Mesenchymal stem cell (in vitro differentiated cells and primary cell): ENCODE measurements at regions not wholly inside any gene's neighbourhood (a gene's known extent, or its start where the extent isn't known, plus 50 kb on each side); places are given as distances from the start of the nearest gene placed in this dataset. TPM values are rescaled to one million over a fixed set of nuclear protein-coding genes. Genes with fewer than 3 reads are reported as not detected.
A peak's percentile ranks its signal among the peaks of the same experiment; 100 is the strongest.

Source experiments
- DNase-seq: peaks from one replicate; pipeline ENCODE4 v3.0.0-alpha.2; 2013
- H2AFZ ChIP-seq: one replicate; pipeline ENCODE4 v1.6.1; 2013; ENCODE audit warnings: low read depth, mild to moderate bottlenecking, control low read depth, inconsistent platforms, low read length, moderate library complexity
- H2AK5ac ChIP-seq: 2 replicates; pipeline ENCODE4 v1.6.1; 2013; ENCODE audit warnings: low read length, moderate library complexity, mild to moderate bottlenecking, inconsistent platforms; ENCODE audit not compliant: severe bottlenecking
- H2BK120ac ChIP-seq: one replicate; pipeline ENCODE4 v1.6.1; 2013; ENCODE audit warnings: low read depth, mild to moderate bottlenecking, inconsistent platforms, low read length, moderate library complexity
- H2BK12ac ChIP-seq, 2 experiments: one replicate each; pipeline ENCODE4 v1.6.1; 2013; ENCODE audit warnings: inconsistent platforms in 2 of 2, low read length in 2 of 2, mild to moderate bottlenecking in 2 of 2, moderate library complexity in 2 of 2, control low read depth in 1 of 2
- H2BK15ac ChIP-seq: one replicate; pipeline ENCODE4 v1.6.1; 2013; ENCODE audit warnings: mild to moderate bottlenecking, low read depth, inconsistent platforms; ENCODE audit not compliant: poor library complexity, severe bottlenecking
- H2BK5ac ChIP-seq: 2 replicates; pipeline ENCODE4 v1.6.1; 2013; ENCODE audit warnings: low read depth, mild to moderate bottlenecking, low read length, control low read depth, inconsistent platforms; ENCODE audit not compliant: poor library complexity, severe bottlenecking
- H3K14ac ChIP-seq, 2 experiments: one replicate each; pipeline ENCODE4 v1.6.1; 2013; ENCODE audit warnings: inconsistent platforms in 2 of 2, low read length in 2 of 2, control low read depth in 1 of 2, mild to moderate bottlenecking in 1 of 2, moderate library complexity in 1 of 2
- H3K18ac ChIP-seq, 2 experiments: one replicate each; pipeline ENCODE4 v1.6.1; 2013; ENCODE audit warnings: inconsistent platforms in 2 of 2, low read length in 2 of 2, control low read depth in 1 of 2, low read depth in 1 of 2, mild to moderate bottlenecking in 1 of 2
- H3K23ac ChIP-seq, 2 experiments: one replicate each; pipeline ENCODE4 v1.6.1; 2013; ENCODE audit warnings: inconsistent platforms in 2 of 2, low read length in 2 of 2, mild to moderate bottlenecking in 2 of 2, moderate library complexity in 2 of 2, control low read depth in 1 of 2
- H3K27ac ChIP-seq: 2 replicates; pipeline ENCODE4 v1.5.1; 2013; ENCODE audit warnings: mild to moderate bottlenecking, moderate library complexity, low read length, control low read depth, inconsistent platforms; ENCODE audit not compliant: poor library complexity, severe bottlenecking
- H3K27me3 ChIP-seq, 2 experiments: 2 replicates each; pipeline versions ENCODE4 v1.6.1 to v1.7.0; 2013; ENCODE audit warnings: low read length in 2 of 2, mild to moderate bottlenecking in 2 of 2, moderate library complexity in 2 of 2, control low read depth in 1 of 2, inconsistent platforms in 1 of 2; ENCODE audit not compliant: control insufficient read depth in 1 of 2, insufficient read depth in 1 of 2
- H3K36me3 ChIP-seq, 2 experiments: 2 replicates each; pipeline versions ENCODE4 v1.6.1 to v1.7.0; 2013; ENCODE audit warnings: low read length in 2 of 2, control low read depth in 1 of 2, inconsistent platforms in 1 of 2, low read depth in 1 of 2, mild to moderate bottlenecking in 1 of 2; ENCODE audit not compliant: insufficient read depth in 2 of 2, control insufficient read depth in 1 of 2
- H3K4ac ChIP-seq, 2 experiments: one replicate each; pipeline ENCODE4 v1.6.1; 2013; ENCODE audit warnings: inconsistent platforms in 2 of 2, low read length in 2 of 2, mild to moderate bottlenecking in 2 of 2, moderate library complexity in 2 of 2, control low read depth in 1 of 2, low read depth in 1 of 2
- H3K4me1 ChIP-seq: 2 replicates; pipeline ENCODE4 v1.6.1; 2013; ENCODE audit warnings: low read depth, low read length, control low read depth; ENCODE audit not compliant: control insufficient read depth, insufficient read depth
- H3K4me2 ChIP-seq: 2 replicates; pipeline ENCODE4 v1.6.1; 2013; ENCODE audit warnings: low read length, mild to moderate bottlenecking, inconsistent platforms; ENCODE audit not compliant: poor library complexity, severe bottlenecking
- H3K4me3 ChIP-seq, 2 experiments: 2 replicates each; pipeline versions ENCODE4 v1.5.1 to v1.7.0; 2013; ENCODE audit warnings: low read length in 2 of 2, mild to moderate bottlenecking in 2 of 2, control low read depth in 1 of 2, low read depth in 1 of 2; ENCODE audit not compliant: insufficient read depth in 1 of 2
- H3K79me1 ChIP-seq: replicated peaks from 2 replicates; pipeline ENCODE4 v1.6.1; 2013; ENCODE audit warnings: mild to moderate bottlenecking, control low read depth, low read length, inconsistent platforms; ENCODE audit not compliant: poor library complexity, severe bottlenecking
- H3K9ac ChIP-seq: 2 replicates; pipeline ENCODE4 v1.7.0; 2013; ENCODE audit warnings: mild to moderate bottlenecking, low read length, moderate library complexity
- H3K9me3 ChIP-seq: 2 replicates; pipeline ENCODE4 v1.7.0; 2013; ENCODE audit warnings: mild to moderate bottlenecking, low read length; ENCODE audit not compliant: control insufficient read depth
- H4K8ac ChIP-seq: one replicate; pipeline ENCODE4 v1.6.1; 2013; ENCODE audit warnings: inconsistent platforms, mild to moderate bottlenecking, low read length, moderate library complexity
- H4K91ac ChIP-seq: one replicate; pipeline ENCODE4 v1.6.1; 2013; ENCODE audit warnings: mild to moderate bottlenecking, low read length, inconsistent platforms
- WGBS: methylation state at CpG from one replicate; pipeline ENCODE4 v1.1.7; 2013; ENCODE audit warnings: mixed read lengths; 5-methylcytosine and 5-hydroxymethylcytosine counted together
- small RNA-seq: library from polyadenylated mRNA; stranded (forward); fragments of <200 nt; extraction: miRNeasy Mini kit (QIAGEN cat#:217004); gene quantifications from one replicate; pipeline ENCODE3, GENCODE V24; 2013; ENCODE audit warnings: low read depth

DNA sequence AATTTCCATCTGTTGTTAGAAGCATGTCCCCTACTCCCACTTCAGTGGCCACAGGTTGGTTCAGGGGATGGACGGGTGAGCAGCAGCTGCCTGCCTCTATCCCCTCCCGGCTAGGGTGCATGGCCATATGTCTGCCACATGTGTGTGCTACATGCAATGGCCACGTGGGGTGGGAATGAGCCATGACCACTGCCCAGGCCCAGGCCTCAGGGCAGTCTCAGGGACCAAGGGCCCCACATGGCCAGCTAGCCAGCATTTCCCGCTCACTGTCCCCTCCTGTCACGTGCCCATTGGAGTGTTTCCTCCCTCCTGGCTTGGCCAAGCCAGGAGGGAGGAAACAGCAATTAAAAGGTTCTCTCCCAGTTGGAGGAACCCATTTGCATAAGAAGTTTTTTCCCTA lies 117.1 kb downstream of the KCNS3 start:
- Histone ChIP-seq H3K79me1 (no peaks in the 10 kb centered on the region), H3K9ac (no peak overlapping the region), H3K4ac (no peak overlapping the region), H4K8ac (no peak overlapping the region), H2BK120ac (no peak overlapping the region), H2BK12ac (no peak overlapping the region), H3K23ac (no peak overlapping the region), H3K4me3 (no peak overlapping the region), H3K27ac (no peak overlapping the region), H2BK5ac (no peak overlapping the region), H3K27me3 (no peaks in the 10 kb centered on the region), H3K9me3 (peaks cover 22% of the 10 kb centered on the region), H2BK15ac (peak overlapping the region; percentile 52), H2AFZ (no peak overlapping the region), H3K18ac (peak overlapping the region in 1 of 2 experiments; percentile 43), H3K14ac (peak overlapping the region in 1 of 2 experiments; percentile 53), H2AK5ac (no peak overlapping the region), H4K91ac (no peak overlapping the region), H3K4me1 (no peaks in the 10 kb centered on the region), H3K4me2 (no peak overlapping the region), H3K36me3 (no peaks in the 10 kb centered on the region)
- no peak for DNase-seq
- 71% methylated on average over 5 of the region's 5 CpGs for WGBS

Small RNA genes lying in the stretch of these regions (small RNA-seq; reads per million reads assigned to genes)
- not detected for gene RF00561
